ENCODE measurements at regions not wholly inside any gene's neighbourhood (a gene's known extent, or its start where the extent isn't known, plus 50 kb on each side); places are given as distances from the start of the nearest gene placed in this dataset.

DNA sequence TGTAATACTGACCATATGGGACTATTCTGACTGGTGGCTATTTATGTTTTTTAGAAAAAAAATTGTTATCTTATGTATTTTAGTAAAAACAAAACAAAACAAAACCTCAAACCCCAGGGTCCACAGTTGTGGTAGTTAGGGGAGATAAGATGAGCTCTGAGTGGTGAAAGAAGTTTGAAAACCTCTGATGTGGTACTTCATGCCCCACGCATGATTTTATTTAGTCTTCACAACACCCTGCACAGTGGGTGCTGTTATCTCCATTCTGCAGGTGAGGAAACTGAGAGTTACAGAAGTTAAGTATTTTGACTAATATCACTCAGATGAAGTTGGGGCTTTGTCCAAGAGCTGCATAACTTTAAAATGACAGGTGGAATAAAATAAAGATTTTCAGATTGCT, 230.6 kb upstream of the TRPC5 start:
- TF ChIP-seq POLR2A (IDR thresholded peaks at IDR 0.05; ENCODE audit: low read depth, low read length) (no peak), POLR2AphosphoS5 (IDR thresholded peaks at IDR 0.05; ENCODE audit: low read depth, low read length) (no peak), TAF1 (IDR thresholded peaks at IDR 0.05; ENCODE audit: low read depth, low read length) (no peak)

Measured in GM12891 (cell line).